Breast epithelium (tissue), 4 donors: ENCODE measurements at regions not wholly inside any gene's neighbourhood (a gene's known extent, or its start where the extent isn't known, plus 50 kb on each side); places are given as distances from the start of the nearest gene placed in this dataset.
A peak's percentile ranks its signal among the peaks of the same experiment; 100 is the strongest.

Experiments used
- DNase-seq, 2 donors: peaks; one replicate each; pipeline ENCODE4 v3.0.0-alpha.2; 2019; ENCODE audit warnings: low spot score in 2 of 2
- H3K27ac ChIP-seq, 2 donors: fragments of 200-600 bp; sonication (generic) in 1 of 2; one replicate each; pipeline ENCODE4 v1.5.1; 2016 to 2019; ENCODE audit warnings: mild to moderate bottlenecking in 1 of 2
- H3K27me3 ChIP-seq, 2 donors: fragments of 200-600 bp; sonication (generic) in 1 of 2; one replicate each; pipeline versions ENCODE4 v1.5.1 to v1.6.0; 2017 to 2019; ENCODE audit warnings: control low read depth in 1 of 2, mild to moderate bottlenecking in 1 of 2
- H3K36me3 ChIP-seq: fragments of 200-600 bp; one replicate; pipeline ENCODE4 v1.5.1; 2019
- H3K4me1 ChIP-seq, 2 donors: fragments of 200-600 bp; sonication (generic); one replicate each; pipeline ENCODE4 v1.5.1; 2016 to 2019; ENCODE audit warnings: control low read depth in 1 of 2
- H3K4me3 ChIP-seq, 3 donors: fragments of 200-600 bp; sonication (generic); 1 replicate in 2 of 3; 2 replicates in 1 of 3; pipeline ENCODE4 v1.5.1; 2016 to 2019; ENCODE audit warnings: mild to moderate bottlenecking in 3 of 3, moderate library complexity in 2 of 3
- H3K9me3 ChIP-seq, 2 donors: fragments of 200-600 bp; sonication (generic) in 1 of 2; one replicate each; pipeline ENCODE4 v1.5.1; 2016 to 2019; ENCODE audit warnings: control low read depth in 1 of 2
- POLR2A ChIP-seq: fragments of 450-650 bp; IDR thresholded peaks from one replicate; pipeline ENCODE4 v1.6.1; 2016; ENCODE audit warnings: antibody characterized with exemption, mild to moderate bottlenecking, moderate library complexity
- POLR2AphosphoS5 ChIP-seq, 3 donors: sonication (generic); formaldehyde crosslinking; IDR thresholded peaks; one replicate each; pipeline ENCODE4 v1.6.1; 2017; ENCODE audit warnings: antibody characterized with exemption in 3 of 3
- intact Hi-C: fragments of 100-400 bp; cut with DNase I; formaldehyde crosslinking; loops from one replicate; pipeline ENCODE4 v1.15.1; 2023; ENCODE audit warnings: low total_unique reads
- TF ChIP-seq, protein P1 (sequence below), 3 donors: fragments of 450-650 bp; IDR thresholded peaks; one replicate each; pipeline ENCODE4 v1.5.1; 2016 to 2017; ENCODE audit warnings: antibody characterized with exemption in 3 of 3, mild to moderate bottlenecking in 3 of 3, moderate library complexity in 3 of 3

DNA sequence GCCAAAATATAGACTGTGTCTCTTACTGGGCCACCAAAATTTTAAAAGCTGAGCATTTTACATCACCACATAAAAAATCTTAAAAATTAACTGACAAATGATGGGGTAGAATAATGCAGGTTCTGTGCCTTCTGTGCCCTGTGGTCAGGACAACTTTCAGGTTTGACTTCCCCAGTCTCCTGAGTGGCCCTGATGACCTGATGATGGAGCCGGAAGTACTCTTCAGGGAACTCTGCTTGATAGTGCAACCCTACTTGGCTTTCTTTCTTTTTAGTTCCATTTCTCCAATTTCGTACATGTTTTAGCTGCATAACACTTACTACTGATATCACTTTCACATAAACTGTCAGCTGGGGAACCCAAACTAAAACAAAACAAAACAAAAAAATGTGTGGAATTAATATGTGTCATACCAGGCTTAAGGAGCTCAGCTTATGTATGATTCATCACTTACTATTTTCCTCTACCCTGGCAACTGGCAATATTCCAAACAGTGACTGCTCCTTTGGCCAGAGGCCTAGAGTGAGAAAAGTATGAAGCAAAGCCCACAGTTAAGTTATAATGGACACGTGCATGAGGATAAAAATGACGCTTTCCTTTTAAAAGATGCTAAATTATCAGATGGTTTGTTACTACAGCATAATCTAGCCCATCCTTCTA lies 194.3 kb downstream of the BCHE start:
- intact Hi-C loops, result no loop called here
- H3K27me3 ChIP-seq, result no peaks in the 10 kb centered on the region
- H3K27ac ChIP-seq, result no peak overlapping the region
- no peaks in the 10 kb centered on the region for H3K4me1 ChIP-seq
- H3K4me3 ChIP-seq, result no peak overlapping the region
- peak in 1 of 2 donors; percentile 44 for DNase-seq
- peaks cover 0 to 7% of the 10 kb centered on the region in 2 donors for H3K9me3 ChIP-seq
- no peak for TF ChIP-seq POLR2AphosphoS5 (IDR thresholded peaks at IDR 0.05)
- TF ChIP-seq POLR2A, result no peak
- TF ChIP-seq, protein P1, sequence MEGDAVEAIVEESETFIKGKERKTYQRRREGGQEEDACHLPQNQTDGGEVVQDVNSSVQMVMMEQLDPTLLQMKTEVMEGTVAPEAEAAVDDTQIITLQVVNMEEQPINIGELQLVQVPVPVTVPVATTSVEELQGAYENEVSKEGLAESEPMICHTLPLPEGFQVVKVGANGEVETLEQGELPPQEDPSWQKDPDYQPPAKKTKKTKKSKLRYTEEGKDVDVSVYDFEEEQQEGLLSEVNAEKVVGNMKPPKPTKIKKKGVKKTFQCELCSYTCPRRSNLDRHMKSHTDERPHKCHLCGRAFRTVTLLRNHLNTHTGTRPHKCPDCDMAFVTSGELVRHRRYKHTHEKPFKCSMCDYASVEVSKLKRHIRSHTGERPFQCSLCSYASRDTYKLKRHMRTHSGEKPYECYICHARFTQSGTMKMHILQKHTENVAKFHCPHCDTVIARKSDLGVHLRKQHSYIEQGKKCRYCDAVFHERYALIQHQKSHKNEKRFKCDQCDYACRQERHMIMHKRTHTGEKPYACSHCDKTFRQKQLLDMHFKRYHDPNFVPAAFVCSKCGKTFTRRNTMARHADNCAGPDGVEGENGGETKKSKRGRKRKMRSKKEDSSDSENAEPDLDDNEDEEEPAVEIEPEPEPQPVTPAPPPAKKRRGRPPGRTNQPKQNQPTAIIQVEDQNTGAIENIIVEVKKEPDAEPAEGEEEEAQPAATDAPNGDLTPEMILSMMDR (IDR thresholded peaks at IDR 0.05), result no peak
- no peaks in the 10 kb centered on the region for H3K36me3 ChIP-seq

GRCh38 chr3:165641569-165642310 lies 195.5 kb downstream of the BCHE start:
- Histone ChIP-seq H3K4me1 (no peaks in the 10 kb centered on the region), H3K27ac (no peak overlapping the region), H3K9me3 (peaks cover 0 to 7% of the 10 kb centered on the region in 2 donors), H3K27me3 (no peaks in the 10 kb centered on the region), H3K36me3 (no peaks in the 10 kb centered on the region), H3K4me3 (no peak overlapping the region)
- intact Hi-C loops, result no loop called here
- DNase-seq, result no peak
- TF ChIP-seq, protein P1 (IDR thresholded peaks at IDR 0.05), result no peak
- TF ChIP-seq POLR2A (no peak), POLR2AphosphoS5 (IDR thresholded peaks at IDR 0.05) (no peak)

GRCh38 chr3:165640970-165641369 lies 196.3 kb downstream of the BCHE start:
- peaks cover 0 to 7% of the 10 kb centered on the region in 2 donors for H3K9me3 ChIP-seq
- H3K4me3 ChIP-seq, result no peak overlapping the region
- intact Hi-C loops, result no loop called here
- DNase-seq, result no peak
- no peak overlapping the region for H3K27ac ChIP-seq
- H3K27me3 ChIP-seq, result no peaks in the 10 kb centered on the region
- TF ChIP-seq POLR2A, result no peak
- no peaks in the 10 kb centered on the region for H3K4me1 ChIP-seq
- H3K36me3 ChIP-seq, result no peaks in the 10 kb centered on the region

GRCh38 chr3:165640031-165640430 lies 197.2 kb downstream of the BCHE start:
- TF ChIP-seq POLR2AphosphoS5 (IDR thresholded peaks at IDR 0.05) (no peak), POLR2A (no peak)
- TF ChIP-seq, protein P1 (IDR thresholded peaks at IDR 0.05), result no peak
- no peaks in the 10 kb centered on the region for H3K27me3 ChIP-seq
- no peak overlapping the region for H3K27ac ChIP-seq
- intact Hi-C loops, result no loop called here
- no peak overlapping the region for H3K4me3 ChIP-seq
- DNase-seq, result no peak
- no peaks in the 10 kb centered on the region for H3K4me1 ChIP-seq
- no peaks in the 10 kb centered on the region for H3K36me3 ChIP-seq
- no peaks in the 10 kb centered on the region for H3K9me3 ChIP-seq

- Histone ChIP-seq H3K4me3 (no peak overlapping the region), H3K9me3 (no peaks in the 10 kb centered on the region), H3K27me3 (no peaks in the 10 kb centered on the region), H3K36me3 (no peaks in the 10 kb centered on the region), H3K27ac (no peak overlapping the region), H3K4me1 (no peaks in the 10 kb centered on the region)
- intact Hi-C loops, result no loop called here
- no peak for TF ChIP-seq POLR2A
- no peak for DNase-seq
Observed at GRCh38 chr3:165638034-165638433, 199.2 kb downstream of the BCHE start.

GRCh38 chr3:165636684-165637015 lies 200.6 kb downstream of the BCHE start:
- H3K27me3 ChIP-seq, result no peaks in the 10 kb centered on the region
- no peak for DNase-seq
- no peaks in the 10 kb centered on the region for H3K9me3 ChIP-seq
- intact Hi-C loops, result no loop called here
- no peak overlapping the region for H3K4me3 ChIP-seq
- no peak for TF ChIP-seq POLR2A
- TF ChIP-seq, protein P1 (IDR thresholded peaks at IDR 0.05), result no peak
- TF ChIP-seq POLR2AphosphoS5 (IDR thresholded peaks at IDR 0.05), result no peak
- H3K4me1 ChIP-seq, result no peaks in the 10 kb centered on the region
- no peaks in the 10 kb centered on the region for H3K36me3 ChIP-seq
- no peak overlapping the region for H3K27ac ChIP-seq
